ENCODE measurements at regions not wholly inside any gene's neighbourhood (a gene's known extent, or its start where the extent isn't known, plus 50 kb on each side); places are given as distances from the start of the nearest gene placed in this dataset.

DNA sequence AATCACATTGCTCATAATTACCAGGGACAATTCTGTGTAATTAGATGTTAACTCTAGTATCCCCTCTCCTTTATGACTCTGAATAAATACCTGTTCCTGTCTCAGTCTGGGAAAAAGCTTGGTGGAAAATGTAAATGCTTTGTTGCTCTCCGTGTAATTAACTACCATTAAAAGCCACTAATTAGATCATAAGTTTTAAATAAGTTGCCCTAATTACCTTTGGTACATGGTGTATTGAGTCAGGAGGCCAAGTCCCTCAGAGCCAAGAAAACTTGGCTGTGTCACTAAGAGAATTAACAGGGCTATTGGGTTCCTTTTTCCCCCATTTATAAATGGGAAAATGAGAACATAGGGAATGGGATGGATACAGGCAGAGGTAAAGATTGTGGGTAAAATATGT is 617.6 kb downstream of the TLR4 start:
- no peak for DNase-seq

DNA sequence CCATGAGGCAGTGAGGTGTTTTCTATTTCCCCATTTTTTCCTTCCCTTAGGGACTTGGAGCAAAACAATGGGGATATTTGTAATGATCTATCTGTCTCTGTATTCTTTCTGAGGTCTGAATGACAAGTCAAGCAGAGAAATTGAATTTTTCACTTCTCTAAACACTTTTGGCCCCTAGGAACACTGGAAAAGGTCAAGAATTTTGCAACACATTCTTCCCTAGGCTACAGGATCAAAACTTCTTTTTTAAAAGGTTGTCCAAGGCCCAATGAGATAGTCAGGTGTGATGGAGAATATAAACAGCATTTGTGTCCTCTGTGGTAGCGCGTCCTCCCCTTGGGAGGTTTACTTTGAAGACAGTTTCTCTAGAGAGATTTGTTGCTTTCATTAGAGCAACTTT is 620.5 kb downstream of the TLR4 start:
- DNase-seq: no peak

DNA sequence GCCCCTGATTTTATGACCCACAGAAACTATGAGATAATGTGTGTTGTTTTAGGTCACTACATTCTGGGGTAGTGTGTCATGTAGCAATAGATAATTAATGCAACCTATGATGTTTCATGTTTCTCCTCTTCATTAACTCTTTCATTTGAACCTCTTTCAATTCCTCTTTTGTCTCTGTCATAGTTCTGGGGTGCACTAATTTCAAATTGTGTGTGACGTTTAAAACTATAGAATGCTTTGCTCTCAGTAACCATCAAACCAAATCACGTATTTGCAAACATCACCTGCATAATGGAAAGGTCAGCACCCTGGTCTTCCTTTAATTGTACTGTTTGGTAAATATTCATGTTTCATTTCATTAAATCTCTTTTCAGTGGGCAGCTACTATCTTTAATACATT is 621.6 kb downstream of the TLR4 start:
- DNase-seq: no peak

DNA sequence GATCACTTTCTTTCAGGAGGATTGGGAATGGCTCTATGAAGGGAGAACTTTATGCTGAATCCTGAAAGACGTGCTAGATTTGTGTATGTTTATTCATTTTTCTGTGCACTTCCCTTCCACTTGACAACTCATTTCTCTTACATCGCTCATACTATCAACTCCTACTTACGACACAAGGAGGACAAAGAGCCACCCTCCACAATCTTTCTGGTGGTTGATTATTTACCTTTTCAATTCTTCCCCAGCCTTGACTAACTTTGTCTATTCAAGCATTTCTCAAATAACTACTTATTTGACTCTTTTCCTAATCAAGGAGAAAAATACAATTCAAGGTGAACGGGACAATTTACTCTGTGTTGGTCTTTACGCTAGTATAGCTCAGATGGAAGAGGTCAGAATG is 622.1 kb downstream of the TLR4 start:
- no peak for DNase-seq

DNA sequence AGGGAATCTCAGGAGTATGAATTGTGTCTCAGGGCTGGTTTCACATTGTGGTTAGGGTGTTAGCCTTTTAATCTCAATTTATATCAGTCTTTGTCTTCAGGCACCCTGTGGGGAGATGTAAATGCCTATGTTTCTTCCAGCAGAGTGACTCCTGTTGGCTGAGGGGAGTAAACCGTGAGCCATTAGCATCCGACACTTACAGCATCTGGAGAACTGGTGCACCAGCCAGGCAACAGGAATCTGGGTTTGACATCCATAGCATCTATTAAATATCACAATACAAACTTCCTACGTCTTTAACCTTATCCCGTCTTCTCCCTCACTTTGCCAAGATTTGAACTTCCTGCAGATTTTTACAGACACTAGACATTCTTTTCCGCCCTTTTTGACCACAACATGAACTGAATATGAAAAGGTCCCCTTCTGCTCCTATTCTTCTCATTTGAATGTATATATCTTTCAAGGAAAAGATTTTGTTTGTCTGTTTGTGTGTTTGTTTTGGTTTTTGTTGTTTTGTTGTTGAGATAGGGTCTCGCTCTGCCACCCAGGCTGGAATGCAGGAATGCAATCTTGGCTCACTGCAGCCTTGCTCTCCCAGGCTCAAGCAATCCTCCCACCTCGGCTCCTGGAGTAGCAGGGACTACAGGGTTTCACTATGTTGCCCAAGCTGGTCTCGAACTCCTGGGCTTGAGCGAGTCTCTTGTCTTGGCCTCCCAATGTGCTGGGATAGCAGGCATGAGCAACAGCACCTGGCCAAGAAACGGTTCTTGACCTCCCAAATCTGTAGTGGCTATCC is 626.2 kb downstream of the TLR4 start:
- DNase-seq: no peak

DNA sequence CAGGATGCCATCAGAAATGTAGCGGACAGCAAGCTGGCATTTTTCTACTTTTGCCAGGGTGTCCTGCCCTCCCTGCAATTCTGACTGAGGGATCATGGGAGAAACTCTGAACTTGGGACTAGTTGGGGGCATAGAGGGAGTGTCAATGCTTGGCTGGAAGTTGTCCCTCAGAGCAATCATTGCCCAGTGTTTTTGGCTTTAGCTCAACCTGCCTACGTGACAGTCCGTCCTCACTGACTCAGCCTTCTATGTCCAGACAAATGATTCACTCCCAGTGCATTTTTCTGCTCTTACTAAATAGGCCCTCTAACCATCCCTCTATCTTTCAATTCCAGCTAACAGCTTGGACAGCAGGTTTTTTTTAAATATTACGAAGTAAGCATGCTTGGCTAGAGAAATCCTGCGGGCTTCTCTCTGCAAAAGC is 627.4 kb downstream of the TLR4 start:
- DNase-seq: no peak

DNA sequence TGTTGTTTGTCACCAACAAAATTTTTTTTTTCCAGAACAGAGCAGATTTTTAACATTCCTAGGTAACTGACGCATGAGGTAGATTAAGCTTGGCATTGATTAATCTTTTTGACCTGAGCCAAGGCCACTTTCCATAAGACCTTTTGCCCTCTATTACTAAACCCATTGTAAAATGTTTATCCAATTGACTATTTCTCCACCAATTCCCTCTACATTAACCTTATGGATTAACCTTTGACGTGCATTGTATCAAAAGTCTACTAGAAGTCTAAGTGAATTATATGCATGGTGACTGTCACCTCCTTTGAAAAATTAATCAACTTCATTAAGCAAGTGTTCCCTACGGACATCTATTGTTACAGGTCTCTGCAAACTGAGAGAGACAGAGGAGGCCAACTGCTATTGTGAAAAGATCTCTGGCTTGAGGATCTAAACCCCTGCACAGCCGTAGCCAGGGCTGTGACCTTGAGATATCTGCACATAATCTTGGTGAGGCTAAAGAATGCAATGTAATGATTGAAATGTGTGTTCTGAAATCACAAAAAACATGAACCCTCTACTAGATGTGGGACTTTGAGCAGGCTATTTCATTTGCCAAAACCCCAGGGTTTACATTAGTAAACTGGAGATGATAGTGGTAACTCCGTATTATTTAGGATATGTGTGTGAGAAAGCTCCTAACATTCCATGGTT is 632.2 kb downstream of the TLR4 start:
- DNase-seq: no peak

DNA sequence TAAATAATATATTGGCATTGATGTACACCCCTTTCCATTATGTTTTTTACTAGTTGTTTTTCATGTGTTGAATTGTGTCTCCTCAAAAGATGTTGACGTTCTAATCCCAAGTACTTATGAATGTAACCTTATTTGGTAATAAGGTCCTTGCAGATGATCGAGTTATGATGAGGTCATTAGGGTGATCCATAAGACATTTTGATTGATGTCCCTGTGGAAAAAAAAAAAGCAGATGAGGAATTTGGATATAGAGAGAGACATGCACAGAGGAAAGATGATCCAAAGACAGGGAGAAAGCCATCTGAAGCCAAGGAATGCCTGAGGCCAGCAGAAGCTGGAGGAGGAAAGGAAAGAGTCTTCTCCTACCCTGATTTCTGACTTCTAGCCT is 632.7 kb downstream of the TLR4 start:
- no peak for DNase-seq

DNA sequence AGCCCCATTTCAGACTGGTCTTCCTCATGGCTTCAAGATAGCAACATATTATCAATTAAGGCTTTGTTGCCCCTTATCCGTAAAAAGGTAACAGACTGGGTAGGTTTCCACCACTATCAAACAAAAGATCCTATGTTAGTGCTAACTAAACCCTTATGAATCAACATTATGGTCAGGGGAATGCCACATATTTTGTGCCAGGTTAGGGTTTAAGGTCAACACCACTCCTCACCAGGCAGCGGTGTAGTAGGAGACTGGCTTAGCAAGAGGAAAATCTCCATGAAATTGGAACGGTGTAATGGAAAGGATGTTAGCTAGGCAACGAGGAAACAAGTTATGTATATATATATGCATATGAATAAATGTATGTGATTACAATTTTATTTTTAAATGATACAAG is 655.8 kb downstream of the TLR4 start:
- DNase-seq: no peak

DNA sequence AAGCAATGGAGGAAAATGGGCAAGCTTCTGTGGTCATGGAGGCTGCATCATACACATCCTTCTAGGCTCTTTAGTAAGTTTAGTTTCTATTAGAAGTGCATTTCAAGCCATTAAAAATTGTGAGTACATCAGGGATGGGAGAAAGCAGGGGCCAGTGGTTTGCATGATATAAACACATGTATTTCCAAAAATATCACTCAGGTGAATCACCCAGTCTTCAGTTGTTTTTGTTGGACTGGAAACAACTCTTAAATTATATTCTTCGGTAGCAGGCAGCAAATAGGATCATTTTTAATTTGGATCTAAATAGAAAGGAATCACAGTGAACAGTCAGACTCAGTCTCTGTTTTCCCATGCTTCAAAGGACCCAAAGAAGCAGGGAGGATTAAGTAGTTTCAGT is 657.9 kb downstream of the TLR4 start:
- DNase-seq: no peak

DNA sequence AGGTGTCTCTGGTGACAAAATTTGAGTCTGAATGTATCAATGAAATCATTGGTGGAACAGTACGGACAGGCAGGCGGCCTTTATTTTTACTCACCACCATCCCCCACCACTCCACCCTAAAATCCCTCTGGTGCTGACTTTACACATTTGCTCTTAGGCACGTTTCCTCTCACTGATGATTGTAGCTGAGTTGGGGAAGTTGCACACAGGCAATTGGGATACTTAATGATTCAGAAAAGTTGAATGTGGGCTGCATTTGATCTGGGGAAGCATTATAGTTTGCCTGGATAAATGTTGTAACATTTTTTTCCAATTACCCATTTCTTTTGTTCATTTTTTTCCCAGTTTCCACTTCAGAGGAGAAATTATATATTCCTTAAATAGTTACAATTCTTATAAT is 658.4 kb downstream of the TLR4 start:
- no peak for DNase-seq

DNA sequence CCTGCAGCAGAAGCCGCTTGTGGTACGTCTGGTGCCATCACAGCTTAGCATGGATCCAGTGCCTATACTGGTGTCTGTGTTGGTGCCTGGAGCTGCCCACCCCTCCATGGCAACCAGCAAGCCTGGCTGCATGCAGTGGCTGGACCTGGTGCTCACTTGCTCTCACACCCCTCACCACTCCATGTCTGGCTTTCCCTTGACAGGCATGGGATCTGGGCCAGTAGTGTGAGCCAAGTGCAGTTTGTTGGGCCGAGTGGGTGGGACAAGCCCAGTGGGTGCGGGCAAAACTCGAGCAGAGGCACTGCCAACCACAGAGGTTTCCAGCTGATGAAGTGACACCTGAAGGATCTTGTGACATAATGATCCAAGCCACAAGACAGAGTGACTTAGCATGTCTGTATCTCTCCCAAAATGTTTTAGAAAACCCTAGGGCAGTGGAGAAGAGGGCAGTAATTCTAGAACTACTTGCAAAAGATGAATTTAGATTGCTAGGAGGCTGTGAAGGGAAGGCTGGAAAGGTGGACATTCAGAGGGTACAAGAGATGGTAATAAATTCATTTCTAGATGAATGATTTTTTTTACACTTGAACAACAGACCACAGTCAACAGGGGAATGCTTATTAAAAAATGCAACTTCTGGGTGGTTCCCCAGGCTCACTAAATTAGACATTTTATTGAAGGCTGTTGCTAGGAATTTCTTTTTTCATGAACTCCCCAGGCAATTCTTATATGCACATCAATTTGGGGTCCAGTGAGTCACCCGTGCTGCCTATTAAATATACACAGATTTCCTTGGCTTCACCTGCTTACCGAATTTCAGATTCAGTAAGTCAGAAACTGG is 660.3 kb downstream of the TLR4 start:
- DNase-seq: no peak

DNA sequence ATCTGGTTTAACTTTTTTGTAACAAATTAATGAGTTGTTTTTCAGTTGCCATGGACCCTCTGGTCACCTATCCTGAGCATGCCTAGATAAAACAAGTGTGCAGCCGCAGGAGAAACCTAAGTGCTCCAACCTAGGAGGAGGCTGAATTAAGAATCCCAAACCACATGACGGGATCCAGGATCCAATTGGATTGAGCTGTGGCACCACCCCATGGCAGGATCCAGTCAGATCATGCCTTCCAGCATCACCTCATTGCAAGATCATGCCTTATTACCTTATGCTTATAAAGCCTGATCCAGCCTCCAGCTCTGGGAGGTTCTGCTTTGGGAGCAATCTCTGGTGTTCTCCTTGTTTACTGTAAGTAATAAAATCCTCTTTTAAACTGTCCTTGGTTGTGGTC is 662.0 kb downstream of the TLR4 start:
- no peak for DNase-seq

DNA sequence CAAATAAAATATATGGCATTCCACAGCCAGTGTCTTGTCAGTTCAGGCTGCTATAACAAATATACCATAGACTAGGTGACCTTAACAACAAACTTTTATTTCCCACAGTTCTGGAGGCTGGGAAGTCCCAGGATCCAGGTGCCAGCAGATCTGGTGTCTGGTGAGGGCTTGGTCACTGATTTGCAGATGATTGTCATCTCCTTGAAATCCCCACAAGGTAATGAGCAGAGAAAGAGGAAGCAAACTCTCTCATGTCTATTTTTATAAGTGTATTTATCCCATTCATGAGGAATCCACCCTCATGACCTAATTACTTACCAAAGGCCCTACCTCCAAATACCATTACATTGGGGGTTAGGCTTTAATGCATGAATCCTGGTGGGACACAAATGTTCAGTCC is 663.2 kb downstream of the TLR4 start:
- DNase-seq: no peak

DNA sequence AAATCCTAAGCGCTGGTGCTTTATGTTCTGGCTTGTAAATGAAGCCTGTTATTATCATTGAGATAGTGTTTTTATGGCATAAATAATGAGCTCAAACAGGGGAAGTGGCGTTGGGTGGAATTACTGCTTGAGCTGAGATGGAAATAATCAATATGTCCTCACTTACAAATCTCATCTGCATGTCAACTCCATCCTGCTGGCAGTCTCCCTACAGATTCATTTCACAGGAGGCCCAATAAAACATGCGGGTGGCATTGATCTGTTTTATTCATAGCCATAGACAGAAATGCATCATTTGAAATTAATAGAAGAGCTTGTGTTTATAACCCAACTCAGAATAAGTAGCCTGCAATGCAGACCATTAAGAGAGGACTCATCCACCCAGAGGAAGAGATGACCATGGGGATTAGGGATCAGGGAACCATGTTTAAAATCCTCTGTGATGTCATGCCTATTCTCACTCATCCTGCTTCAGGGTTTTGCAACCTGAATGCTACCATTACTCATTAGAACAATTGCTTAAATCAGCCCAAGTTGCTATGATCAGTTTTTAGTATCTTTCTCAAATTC is 680.4 kb downstream of the TLR4 start:
- DNase-seq: no peak

DNA sequence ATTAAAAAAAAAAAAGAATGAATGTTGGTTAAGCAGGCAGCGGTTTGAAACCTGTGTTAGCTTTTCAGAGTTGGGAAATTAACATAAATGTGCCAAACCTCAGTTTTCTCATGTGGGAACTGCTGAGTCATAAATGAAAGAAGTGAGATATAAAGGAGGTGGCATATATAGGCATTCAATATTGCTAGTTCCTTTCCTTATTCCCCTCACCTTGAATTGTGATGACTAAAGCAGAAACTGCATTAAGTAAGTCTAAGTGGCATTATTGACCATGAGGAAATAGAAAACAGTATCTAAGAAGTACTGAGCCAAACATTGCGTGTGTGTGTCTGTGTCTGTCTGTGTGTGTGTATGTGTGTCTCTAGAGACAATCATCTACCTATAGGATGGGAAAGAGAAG is 691.2 kb downstream of the TLR4 start:
- DNase-seq: no peak

DNA sequence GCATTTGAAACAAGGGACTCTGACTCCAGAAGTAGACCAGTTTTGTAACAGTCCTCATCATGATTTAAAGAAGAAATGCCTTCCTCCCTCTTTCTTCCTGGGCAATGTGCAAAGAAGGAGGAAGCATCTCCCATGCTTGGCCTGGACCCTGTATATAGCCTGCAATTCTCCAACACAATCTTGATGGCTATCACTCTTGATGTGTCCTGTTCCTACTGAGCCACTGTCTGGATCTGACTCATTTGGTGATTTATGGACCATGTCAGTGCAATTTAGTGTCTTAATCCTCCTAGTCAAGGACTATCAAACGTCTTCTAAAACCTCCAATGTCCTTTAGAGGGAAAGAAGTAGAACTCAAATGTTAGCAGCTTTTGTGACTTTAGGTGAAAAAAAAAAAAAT is 697.3 kb downstream of the TLR4 start:
- DNase-seq: no peak

DNA sequence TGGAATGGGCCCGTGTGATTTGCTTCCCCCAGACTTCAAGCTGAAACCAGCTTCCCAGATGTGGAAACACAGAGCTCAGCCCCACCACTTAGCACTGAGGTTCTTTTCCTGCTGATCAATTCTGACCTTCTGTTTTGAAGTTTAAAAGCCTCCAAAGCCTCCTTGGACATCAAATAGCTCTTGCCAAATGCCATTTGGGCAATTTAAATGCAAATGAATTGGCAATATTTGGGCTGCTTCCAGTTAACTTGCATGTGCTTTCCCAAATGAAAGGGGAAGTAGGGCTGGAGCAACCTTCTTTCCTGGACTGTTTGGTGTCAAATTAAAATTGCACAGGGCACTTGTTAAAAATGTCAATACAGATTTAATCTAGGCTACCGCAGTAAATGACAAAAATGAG is 710.5 kb downstream of the TLR4 start:
- DNase-seq: no peak

DNA sequence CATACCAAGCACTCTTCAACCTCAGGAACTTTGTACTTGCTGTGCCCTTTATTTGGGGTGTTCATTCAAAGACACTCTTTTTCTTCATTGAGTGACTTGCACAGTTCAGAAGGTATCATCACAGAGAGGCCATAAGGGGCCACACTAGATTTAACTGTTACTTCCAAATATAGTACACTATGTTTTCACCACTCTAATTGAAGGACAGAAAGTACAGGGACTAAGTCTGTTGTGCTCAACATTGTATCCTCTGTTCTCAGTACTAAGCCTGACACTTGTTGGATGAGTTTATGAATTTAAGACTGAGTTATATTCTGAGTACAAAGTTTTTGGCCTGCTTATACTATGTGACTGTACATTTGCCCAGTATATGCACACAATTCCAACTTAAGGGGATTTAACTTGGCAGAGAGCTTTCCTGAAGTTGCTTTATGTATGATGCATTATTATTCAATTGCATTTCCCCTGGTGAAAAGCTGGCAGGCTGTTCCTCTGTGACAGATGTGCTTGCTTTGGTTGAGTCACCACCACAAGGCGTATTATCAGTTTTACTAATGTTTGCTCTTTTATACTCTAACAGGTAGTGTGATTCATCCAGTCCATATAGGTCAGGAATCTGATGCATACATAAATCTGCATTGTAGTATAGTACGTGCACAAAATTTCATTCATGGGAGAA is 714.8 kb downstream of the TLR4 start:
- no peak for DNase-seq

DNA sequence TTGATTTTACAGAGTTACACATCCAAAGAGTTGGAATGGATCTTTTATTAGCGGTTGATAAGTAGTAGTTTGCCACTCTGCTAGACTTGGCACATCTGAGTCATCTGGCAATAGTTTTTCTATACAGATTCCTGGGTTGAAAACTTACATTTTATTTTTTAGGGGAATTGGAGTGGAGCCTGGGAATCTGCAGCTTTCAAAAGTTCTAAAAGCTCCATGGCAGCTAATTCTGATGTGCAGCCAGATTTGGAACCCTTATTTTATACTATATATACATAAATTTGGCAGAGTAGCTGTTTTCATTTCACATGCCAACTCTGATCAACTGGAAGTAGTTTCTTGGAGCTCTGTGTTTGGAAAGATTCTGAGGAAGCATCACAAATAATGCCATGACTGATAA is 715.5 kb downstream of the TLR4 start:
- DNase-seq: no peak

DNA sequence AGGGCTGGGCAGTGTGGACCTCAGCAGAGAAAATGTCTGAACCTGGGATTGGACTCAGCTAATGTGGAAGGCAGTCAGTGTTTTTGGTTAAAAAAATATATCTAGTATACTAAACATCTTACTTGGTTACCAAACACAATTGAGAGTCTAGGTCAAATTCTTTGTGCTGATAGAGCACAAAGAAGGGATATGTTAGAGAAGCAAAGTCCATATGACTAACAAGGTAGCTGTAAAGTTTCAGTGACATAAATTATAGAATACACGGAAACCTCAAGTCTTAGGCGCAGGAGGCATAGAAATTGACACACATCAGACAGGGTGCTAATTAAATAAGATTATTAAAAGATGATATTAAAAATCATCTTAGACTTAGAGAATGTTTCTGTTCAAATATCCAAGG is 718.3 kb downstream of the TLR4 start:
- DNase-seq: no peak

DNA sequence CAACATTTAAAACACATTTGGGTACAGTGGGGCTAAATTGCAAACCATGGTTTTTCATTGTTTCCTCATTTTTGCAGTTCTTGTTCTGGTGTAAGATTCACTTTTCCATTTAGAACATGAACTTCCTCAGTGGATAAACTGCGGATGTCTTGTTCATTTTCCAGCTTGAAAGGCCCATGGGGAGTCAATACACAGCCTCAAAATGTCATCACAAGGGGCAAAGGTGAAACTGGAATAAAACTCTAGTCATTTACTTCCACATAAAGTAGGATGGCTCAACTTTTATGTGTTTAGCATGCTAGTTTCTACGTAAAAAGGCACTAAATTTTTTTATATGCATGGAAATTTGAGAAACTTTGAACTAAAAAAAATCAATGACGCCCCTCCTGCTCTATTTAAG is 718.8 kb downstream of the TLR4 start:
- no peak for DNase-seq

DNA sequence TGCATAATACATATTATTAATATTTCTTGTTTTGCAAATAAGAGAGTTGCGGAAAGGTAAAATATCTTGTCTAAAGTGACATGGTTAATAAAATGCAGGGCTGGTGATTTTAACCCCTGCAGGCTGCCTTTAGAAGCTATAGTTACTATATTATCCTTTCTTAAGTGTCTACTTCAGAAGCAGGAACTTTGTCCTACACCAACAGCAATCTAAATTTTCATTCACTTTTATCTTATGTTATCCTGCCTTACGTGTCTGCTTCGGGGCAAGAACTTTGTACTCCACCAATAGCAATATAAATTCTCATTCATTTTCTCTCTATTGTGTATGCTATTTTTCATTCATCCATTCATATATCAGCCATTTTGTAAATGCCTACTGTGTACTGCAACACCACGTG is 719.5 kb downstream of the TLR4 start:
- no peak for DNase-seq
